ENCODE measurements at regions not wholly inside any gene's neighbourhood (a gene's known extent, or its start where the extent isn't known, plus 50 kb on each side); places are given as distances from the start of the nearest gene placed in this dataset.

DNA sequence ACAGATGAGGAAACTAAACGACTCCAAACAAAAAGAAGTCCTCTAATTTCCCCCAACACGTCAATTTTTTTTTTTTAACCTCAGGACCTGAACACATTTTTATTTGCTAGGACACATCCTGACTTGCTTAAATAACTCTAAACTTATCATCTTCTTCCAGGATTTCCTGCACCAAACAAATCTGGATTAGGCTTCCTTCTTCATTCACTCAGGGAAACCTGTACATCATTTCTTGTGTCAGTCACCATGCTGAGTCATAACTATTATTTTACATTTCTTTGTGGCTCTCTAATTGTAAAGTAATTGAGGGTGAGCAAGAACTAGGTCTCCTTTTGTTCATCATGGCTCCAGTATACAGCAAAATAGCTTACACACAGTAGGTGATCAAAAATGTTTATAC is 433.4 kb upstream of the GBE1 start:
- TF ChIP-seq TAF1 (IDR thresholded peaks at IDR 0.05; ENCODE audit: low read depth) (no peak), FOXM1 (IDR thresholded peaks at IDR 0.05; ENCODE audit: borderline replicate concordance, low read depth) (no peak)

DNA sequence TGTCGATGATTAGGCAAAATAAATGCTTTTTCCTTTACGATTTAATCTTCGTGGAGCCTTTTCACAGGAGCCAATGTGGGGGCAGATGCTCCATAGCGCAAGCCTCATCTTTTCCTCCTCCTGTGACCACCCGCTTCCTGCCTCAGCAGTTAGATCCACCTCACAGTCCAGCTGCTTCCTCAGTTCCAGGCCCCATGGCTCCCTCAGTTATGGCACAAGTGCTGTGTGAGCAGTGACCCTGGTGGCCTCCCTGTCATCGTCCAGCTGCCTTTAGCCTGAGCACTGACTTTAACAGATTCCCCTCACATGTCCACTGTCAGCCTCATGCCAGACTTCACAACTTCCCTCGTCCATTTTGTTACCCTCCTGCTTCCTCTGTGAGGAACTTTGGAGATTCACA is 424.6 kb upstream of the GBE1 start:
- TF ChIP-seq EGR1 (IDR thresholded peaks at IDR 0.05) (no peak), NFIC (IDR thresholded peaks at IDR 0.05) (no peak), TCF12 (IDR thresholded peaks at IDR 0.05; ENCODE audit: low read depth) (no peak), CREB1 (IDR thresholded peaks at IDR 0.05; ENCODE audit: low read depth) (no peak), TEAD4 (IDR thresholded peaks at IDR 0.05) (no peak), FOXM1 (IDR thresholded peaks at IDR 0.05; ENCODE audit: borderline replicate concordance, low read depth) (no peak), TAF1 (IDR thresholded peaks at IDR 0.05; ENCODE audit: low read depth) (no peak), YY1 (IDR thresholded peaks at IDR 0.05; ENCODE audit: low read depth) (no peak), ZBTB7A (IDR thresholded peaks at IDR 0.05; ENCODE audit: low read depth) (no peak), EP300 (IDR thresholded peaks at IDR 0.05; ENCODE audit: borderline replicate concordance) (no peak), RAD21 (IDR thresholded peaks at IDR 0.05; ENCODE audit: low read depth) (no peak), CEBPB (IDR thresholded peaks at IDR 0.05) (no peak)
- TF ChIP-seq, protein P1, sequence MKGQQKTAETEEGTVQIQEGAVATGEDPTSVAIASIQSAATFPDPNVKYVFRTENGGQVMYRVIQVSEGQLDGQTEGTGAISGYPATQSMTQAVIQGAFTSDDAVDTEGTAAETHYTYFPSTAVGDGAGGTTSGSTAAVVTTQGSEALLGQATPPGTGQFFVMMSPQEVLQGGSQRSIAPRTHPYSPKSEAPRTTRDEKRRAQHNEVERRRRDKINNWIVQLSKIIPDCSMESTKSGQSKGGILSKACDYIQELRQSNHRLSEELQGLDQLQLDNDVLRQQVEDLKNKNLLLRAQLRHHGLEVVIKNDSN (IDR thresholded peaks at IDR 0.05), result no peak
- TF ChIP-seq, protein P2, sequence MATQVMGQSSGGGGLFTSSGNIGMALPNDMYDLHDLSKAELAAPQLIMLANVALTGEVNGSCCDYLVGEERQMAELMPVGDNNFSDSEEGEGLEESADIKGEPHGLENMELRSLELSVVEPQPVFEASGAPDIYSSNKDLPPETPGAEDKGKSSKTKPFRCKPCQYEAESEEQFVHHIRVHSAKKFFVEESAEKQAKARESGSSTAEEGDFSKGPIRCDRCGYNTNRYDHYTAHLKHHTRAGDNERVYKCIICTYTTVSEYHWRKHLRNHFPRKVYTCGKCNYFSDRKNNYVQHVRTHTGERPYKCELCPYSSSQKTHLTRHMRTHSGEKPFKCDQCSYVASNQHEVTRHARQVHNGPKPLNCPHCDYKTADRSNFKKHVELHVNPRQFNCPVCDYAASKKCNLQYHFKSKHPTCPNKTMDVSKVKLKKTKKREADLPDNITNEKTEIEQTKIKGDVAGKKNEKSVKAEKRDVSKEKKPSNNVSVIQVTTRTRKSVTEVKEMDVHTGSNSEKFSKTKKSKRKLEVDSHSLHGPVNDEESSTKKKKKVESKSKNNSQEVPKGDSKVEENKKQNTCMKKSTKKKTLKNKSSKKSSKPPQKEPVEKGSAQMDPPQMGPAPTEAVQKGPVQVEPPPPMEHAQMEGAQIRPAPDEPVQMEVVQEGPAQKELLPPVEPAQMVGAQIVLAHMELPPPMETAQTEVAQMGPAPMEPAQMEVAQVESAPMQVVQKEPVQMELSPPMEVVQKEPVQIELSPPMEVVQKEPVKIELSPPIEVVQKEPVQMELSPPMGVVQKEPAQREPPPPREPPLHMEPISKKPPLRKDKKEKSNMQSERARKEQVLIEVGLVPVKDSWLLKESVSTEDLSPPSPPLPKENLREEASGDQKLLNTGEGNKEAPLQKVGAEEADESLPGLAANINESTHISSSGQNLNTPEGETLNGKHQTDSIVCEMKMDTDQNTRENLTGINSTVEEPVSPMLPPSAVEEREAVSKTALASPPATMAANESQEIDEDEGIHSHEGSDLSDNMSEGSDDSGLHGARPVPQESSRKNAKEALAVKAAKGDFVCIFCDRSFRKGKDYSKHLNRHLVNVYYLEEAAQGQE (IDR thresholded peaks at IDR 0.05; ENCODE audit: low read depth), result no peak
- TF ChIP-seq, protein P3, sequence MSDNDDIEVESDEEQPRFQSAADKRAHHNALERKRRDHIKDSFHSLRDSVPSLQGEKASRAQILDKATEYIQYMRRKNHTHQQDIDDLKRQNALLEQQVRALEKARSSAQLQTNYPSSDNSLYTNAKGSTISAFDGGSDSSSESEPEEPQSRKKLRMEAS (IDR thresholded peaks at IDR 0.05), result no peak

DNA sequence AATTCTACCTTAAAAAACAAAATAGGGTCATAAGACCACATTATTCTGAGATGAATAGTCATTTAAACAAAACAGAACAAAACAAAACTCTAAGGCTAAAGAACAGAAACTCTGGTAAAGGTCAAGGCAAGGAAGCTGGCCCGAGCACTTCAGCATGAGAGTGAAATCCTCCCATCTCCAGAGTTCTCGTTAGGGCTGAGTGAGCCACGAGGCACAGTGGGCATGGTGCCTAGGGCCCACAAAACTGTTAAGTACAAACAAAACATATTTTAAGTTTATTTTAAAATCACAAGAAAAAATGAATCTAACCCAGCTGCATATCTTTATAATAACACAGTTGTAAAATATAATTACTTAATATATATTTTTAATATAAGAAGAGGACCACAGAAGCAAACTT is 417.8 kb upstream of the GBE1 start:
- TF ChIP-seq EGR1 (IDR thresholded peaks at IDR 0.05) (no peak), EP300 (IDR thresholded peaks at IDR 0.05; ENCODE audit: borderline replicate concordance) (no peak), TCF12 (IDR thresholded peaks at IDR 0.05; ENCODE audit: low read depth) (no peak), RAD21 (IDR thresholded peaks at IDR 0.05; ENCODE audit: low read depth) (no peak), TEAD4 (IDR thresholded peaks at IDR 0.05) (no peak), FOXM1 (IDR thresholded peaks at IDR 0.05; ENCODE audit: borderline replicate concordance, low read depth) (no peak), YY1 (IDR thresholded peaks at IDR 0.05; ENCODE audit: low read depth) (no peak), CEBPB (IDR thresholded peaks at IDR 0.05) (no peak), TAF1 (IDR thresholded peaks at IDR 0.05; ENCODE audit: low read depth) (no peak), NFIC (IDR thresholded peaks at IDR 0.05) (no peak), ZBTB7A (IDR thresholded peaks at IDR 0.05; ENCODE audit: low read depth) (no peak), CREB1 (IDR thresholded peaks at IDR 0.05; ENCODE audit: low read depth) (no peak)
- TF ChIP-seq, protein P3 (IDR thresholded peaks at IDR 0.05), result no peak
- TF ChIP-seq, protein P2 (IDR thresholded peaks at IDR 0.05; ENCODE audit: low read depth), result no peak
- TF ChIP-seq, protein P1 (IDR thresholded peaks at IDR 0.05), result no peak

DNA sequence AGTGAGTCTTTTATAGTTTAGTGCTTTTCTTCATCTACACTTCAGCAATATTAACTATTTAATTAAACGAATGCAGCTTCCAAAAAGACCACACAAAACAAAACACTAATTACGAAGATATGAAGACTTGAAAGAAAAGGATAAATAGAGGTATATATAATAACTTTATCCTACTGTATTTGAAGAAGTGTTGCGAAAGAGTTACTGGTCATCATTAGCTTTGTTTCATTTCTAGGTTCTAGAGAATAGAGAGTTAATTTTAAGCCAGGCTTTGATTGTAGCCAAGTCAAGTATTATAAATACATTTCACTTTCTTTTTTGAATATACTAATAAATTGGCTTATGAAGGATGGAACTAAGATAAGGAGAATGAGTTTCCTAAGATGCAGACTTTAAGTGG is 416.8 kb upstream of the GBE1 start:
- TF ChIP-seq, protein P3 (IDR thresholded peaks at IDR 0.05), result no peak
- TF ChIP-seq, protein P2 (IDR thresholded peaks at IDR 0.05; ENCODE audit: low read depth), result no peak
- TF ChIP-seq RAD21 (IDR thresholded peaks at IDR 0.05; ENCODE audit: low read depth) (no peak), FOXM1 (IDR thresholded peaks at IDR 0.05; ENCODE audit: borderline replicate concordance, low read depth) (no peak), TAF1 (IDR thresholded peaks at IDR 0.05; ENCODE audit: low read depth) (no peak)

DNA sequence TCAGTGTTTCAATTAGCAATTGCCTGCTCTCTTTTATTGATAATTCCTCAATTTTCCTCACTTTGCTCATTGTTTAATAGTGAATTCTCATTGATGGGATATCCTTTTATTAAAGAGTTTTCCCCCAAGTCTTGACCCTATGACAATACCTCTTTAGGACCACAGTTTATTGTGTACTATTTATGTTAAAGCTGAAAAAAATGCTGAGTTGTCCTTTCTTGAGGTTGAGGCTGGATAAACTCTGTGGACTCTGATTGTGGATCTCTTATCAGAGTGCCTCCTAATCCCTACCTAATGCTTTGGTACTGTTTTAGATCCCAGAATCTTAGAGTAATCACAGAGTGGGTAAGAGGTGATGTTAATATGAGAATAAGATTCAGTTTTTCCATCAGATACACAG is 416.3 kb upstream of the GBE1 start:
- no peak for TF ChIP-seq FOXM1 (IDR thresholded peaks at IDR 0.05; ENCODE audit: borderline replicate concordance, low read depth)
- no peak for TF ChIP-seq TEAD4 (IDR thresholded peaks at IDR 0.05)
- TF ChIP-seq, protein P3 (IDR thresholded peaks at IDR 0.05), result no peak
- TF ChIP-seq ZBTB7A (IDR thresholded peaks at IDR 0.05; ENCODE audit: low read depth), result no peak
- TF ChIP-seq, protein P2 (IDR thresholded peaks at IDR 0.05; ENCODE audit: low read depth), result no peak
- TF ChIP-seq CEBPB (IDR thresholded peaks at IDR 0.05), result no peak
- TF ChIP-seq, protein P1 (IDR thresholded peaks at IDR 0.05), result no peak
- no peak for TF ChIP-seq TAF1 (IDR thresholded peaks at IDR 0.05; ENCODE audit: low read depth)
- TF ChIP-seq CREB1 (IDR thresholded peaks at IDR 0.05; ENCODE audit: low read depth), result no peak
- no peak for TF ChIP-seq TCF12 (IDR thresholded peaks at IDR 0.05; ENCODE audit: low read depth)
- no peak for TF ChIP-seq YY1 (IDR thresholded peaks at IDR 0.05; ENCODE audit: low read depth)
- TF ChIP-seq EP300 (IDR thresholded peaks at IDR 0.05; ENCODE audit: borderline replicate concordance), result no peak
- no peak for TF ChIP-seq EGR1 (IDR thresholded peaks at IDR 0.05)
- no peak for TF ChIP-seq RAD21 (IDR thresholded peaks at IDR 0.05; ENCODE audit: low read depth)
- TF ChIP-seq NFIC (IDR thresholded peaks at IDR 0.05), result no peak
